Activated B cell treated with CpG ODN at 0.5 μM for 24 hours (primary cell): ENCODE measurements at regions not wholly inside any gene's neighbourhood (a gene's known extent, or its start where the extent isn't known, plus 50 kb on each side); places are given as distances from the start of the nearest gene placed in this dataset.

Experiments used
- ATAC-seq: fragments of 200-7000 bp; cut with Tn5 transposase; one replicate; pipeline ENCODE4 v1.10.0; 2021; ENCODE audit warnings: low read depth, mild to moderate bottlenecking, moderate library complexity
- CTCF ChIA-PET: fragments of 350-600 bp; sonication (Branson Sonifier 250); formaldehyde crosslinking; loops from one replicate; lab custom pipeline; 2021; ENCODE audit warnings: antibody characterized with exemption; lab: Charles Lee
- POLR2A ChIA-PET: fragments of 350-600 bp; sonication (Branson Sonifier 250); formaldehyde crosslinking; loops from one replicate; lab custom pipeline; 2021; ENCODE audit warnings: antibody characterized with exemption; lab: Charles Lee
- DNase-seq: peaks from one replicate; pipeline ENCODE4 v3.0.0; 2022
- H3K27ac Mint-ChIP-seq: one replicate; pipeline ENCODE4 v1.8.0; 2020; ENCODE audit warnings: mixed read lengths
- H3K27me3 Mint-ChIP-seq: one replicate; pipeline ENCODE4 v1.8.0; 2021; ENCODE audit warnings: mixed read lengths
- H3K36me3 Mint-ChIP-seq: one replicate; pipeline ENCODE4 v1.8.0; 2021; ENCODE audit warnings: low read depth, mixed read lengths
- H3K4me1 Mint-ChIP-seq: one replicate; pipeline ENCODE4 v1.8.0; 2021; ENCODE audit warnings: mixed read lengths
- H3K4me3 Mint-ChIP-seq: one replicate; pipeline ENCODE4 v1.8.0; 2020; ENCODE audit warnings: mild to moderate bottlenecking, mixed read lengths
- H3K9me3 Mint-ChIP-seq: one replicate; pipeline ENCODE4 v1.8.0; 2020; ENCODE audit warnings: mixed read lengths
- intact Hi-C: fragments of 100-400 bp; cut with micrococcal nuclease; formaldehyde crosslinking; loops from one replicate; pipeline ENCODE4 v1.15.1; 2024
- TF ChIP-seq, protein P1 (sequence below): fragments of 200-600 bp; IDR thresholded peaks from one replicate; pipeline ENCODE4 v1.8.0; 2022; ENCODE audit warnings: antibody characterized with exemption, mild to moderate bottlenecking

DNA sequence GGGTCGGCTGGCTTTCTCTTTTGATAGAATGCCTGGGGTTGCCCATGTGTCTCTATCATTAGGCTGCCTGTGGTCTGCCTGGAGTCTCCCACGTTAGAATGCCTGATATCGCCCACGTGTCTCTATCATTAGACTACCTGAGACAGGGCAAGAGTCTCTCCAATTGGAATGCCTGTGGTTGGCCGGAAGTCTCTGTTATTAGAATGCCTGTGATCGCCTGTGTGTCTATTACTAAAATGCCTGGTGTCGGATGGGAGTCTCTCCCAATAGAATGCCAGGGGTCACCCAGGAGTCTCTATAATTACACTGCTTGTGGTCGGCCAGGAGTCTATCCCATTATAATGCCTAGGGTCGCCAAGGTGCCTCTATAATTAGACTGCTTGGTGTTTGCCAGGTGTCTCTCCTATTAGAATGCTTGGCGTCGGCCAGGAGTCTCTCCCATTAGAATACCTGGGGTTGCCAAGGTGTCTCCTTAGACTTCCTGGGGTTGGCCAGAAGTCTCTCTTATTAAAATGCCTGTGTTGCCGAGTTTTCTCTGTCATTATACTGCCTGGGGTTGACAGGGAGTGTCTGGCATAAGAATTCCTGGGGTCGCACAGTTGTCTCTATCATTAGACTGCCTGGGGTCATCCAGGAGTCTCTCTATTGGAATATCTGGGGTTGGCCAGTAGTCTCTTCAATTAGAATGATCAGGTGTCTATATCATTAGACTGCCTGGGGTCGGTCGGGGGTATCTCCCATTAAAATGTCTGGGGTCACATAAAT lies 2272.8 kb downstream of the TP53TG3F start:
- POLR2A ChIA-PET = no interaction called here
- CTCF ChIA-PET = no interaction called here
- no peak for ATAC-seq
- TF ChIP-seq, protein P1, sequence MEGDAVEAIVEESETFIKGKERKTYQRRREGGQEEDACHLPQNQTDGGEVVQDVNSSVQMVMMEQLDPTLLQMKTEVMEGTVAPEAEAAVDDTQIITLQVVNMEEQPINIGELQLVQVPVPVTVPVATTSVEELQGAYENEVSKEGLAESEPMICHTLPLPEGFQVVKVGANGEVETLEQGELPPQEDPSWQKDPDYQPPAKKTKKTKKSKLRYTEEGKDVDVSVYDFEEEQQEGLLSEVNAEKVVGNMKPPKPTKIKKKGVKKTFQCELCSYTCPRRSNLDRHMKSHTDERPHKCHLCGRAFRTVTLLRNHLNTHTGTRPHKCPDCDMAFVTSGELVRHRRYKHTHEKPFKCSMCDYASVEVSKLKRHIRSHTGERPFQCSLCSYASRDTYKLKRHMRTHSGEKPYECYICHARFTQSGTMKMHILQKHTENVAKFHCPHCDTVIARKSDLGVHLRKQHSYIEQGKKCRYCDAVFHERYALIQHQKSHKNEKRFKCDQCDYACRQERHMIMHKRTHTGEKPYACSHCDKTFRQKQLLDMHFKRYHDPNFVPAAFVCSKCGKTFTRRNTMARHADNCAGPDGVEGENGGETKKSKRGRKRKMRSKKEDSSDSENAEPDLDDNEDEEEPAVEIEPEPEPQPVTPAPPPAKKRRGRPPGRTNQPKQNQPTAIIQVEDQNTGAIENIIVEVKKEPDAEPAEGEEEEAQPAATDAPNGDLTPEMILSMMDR = no peak
- no peaks in the 10 kb centered on the region for H3K36me3 Mint-ChIP-seq
- H3K4me1 Mint-ChIP-seq = no peaks in the 10 kb centered on the region
- H3K4me3 Mint-ChIP-seq = no peak overlapping the region
- H3K27ac Mint-ChIP-seq = no peak overlapping the region
- intact Hi-C loops = no loop called here
- no peaks in the 10 kb centered on the region for H3K27me3 Mint-ChIP-seq
- peaks cover 19% of the 10 kb centered on the region for H3K9me3 Mint-ChIP-seq
- no peak for DNase-seq

DNA sequence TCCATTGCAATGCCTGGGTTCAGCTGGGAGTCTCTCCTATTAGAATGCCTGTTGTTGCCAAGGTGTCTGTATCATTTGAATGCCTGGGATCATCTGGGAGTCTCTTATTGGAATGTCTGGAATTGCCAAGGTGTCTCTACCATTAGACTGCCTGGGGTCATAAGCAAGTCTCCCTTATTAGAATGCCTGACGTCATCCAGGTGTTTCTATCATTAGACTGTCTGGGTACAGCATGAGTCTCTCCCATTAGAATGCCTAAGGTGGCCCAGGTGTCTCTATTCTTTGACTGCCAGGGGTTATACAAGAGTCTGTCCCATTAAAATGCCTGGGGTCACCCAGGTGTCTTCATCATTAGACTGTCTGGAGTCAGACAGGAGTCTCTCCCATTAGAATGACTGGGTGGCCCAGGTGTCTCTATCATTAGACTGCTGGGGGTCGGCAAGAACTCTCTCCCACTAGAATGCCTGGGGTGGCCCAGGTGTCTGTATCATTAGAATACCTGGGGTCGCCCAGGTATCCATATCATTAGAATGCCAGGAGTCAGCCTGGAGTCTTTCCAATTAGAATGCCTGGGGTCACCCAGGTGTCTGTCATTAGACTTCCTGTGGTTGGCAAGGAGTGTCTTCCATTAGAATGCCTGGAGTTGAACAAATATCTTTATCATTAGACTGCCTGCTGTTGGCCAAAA lies 2274.0 kb downstream of the TP53TG3F start:
- DNase-seq (no peak), ATAC-seq (no peak)
- Mint-ChIP-seq H3K9me3 (peaks cover 25% of the 10 kb centered on the region), H3K4me1 (no peaks in the 10 kb centered on the region), H3K4me3 (no peak overlapping the region), H3K27ac (no peak overlapping the region), H3K36me3 (no peaks in the 10 kb centered on the region), H3K27me3 (no peaks in the 10 kb centered on the region)
- ChIA-PET CTCF (no interaction called here), POLR2A (no interaction called here)
- intact Hi-C loops = no loop called here
- TF ChIP-seq, protein P1 = no peak

DNA sequence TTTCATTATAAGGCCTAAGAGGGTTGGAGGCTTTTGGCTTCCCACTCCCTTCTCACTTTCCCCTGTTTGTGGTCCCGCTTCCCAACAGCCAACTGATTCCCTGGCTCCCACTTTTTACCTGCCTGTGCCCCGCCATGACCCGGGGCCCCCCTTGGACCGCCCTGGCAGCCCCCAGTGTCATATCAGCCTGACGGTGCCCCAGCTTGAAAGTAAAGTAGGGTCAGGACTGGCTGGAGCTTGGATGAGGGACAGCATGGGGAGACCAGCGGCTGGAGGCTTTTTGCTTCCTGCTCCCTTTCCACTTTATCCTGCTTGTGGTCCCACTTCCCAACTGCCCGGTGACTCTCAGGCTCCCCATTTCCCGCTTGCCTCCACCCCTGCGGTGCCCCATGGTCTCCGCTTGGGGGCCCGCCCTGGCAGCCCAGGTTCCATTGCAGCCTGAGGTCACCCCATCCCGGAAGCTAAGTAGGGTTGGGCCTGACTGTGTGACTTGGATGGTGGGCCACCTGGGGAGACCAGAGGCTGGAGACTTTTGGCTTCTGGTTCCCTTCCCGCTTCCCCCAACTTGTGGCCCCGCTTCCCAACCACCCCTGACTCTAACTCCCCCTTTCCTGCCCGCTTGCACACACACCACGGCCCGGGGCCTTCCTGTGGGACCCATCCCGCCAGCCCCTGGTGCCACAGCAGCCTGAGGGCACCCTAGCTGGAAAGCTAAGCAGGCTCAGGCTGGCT lies 2274.7 kb downstream of the TP53TG3F start:
- Mint-ChIP-seq H3K9me3 (peaks cover 29% of the 10 kb centered on the region), H3K27ac (no peak overlapping the region), H3K27me3 (no peaks in the 10 kb centered on the region), H3K4me3 (no peak overlapping the region), H3K36me3 (no peaks in the 10 kb centered on the region), H3K4me1 (no peaks in the 10 kb centered on the region)
- intact Hi-C loops = no loop called here
- DNase-seq (no peak), ATAC-seq (no peak)
- TF ChIP-seq, protein P1 = no peak
- ChIA-PET CTCF (no interaction called here), POLR2A (no interaction called here)

- intact Hi-C loops = no loop called here
- ATAC-seq (no peak), DNase-seq (no peak)
- H3K9me3 Mint-ChIP-seq = peaks cover 36% of the 10 kb centered on the region
- H3K36me3 Mint-ChIP-seq = no peaks in the 10 kb centered on the region
- TF ChIP-seq, protein P1 = no peak
- no peaks in the 10 kb centered on the region for H3K27me3 Mint-ChIP-seq
- CTCF ChIA-PET = no interaction called here
- no peak overlapping the region for H3K27ac Mint-ChIP-seq
- no peak overlapping the region for H3K4me3 Mint-ChIP-seq
- POLR2A ChIA-PET = no interaction called here
- no peaks in the 10 kb centered on the region for H3K4me1 Mint-ChIP-seq
Measured at GRCh38 chr16:35734728-35735402, 2275.5 kb downstream of the TP53TG3F start.
